ENCODE measurements at regions not wholly inside any gene's neighbourhood (a gene's known extent, or its start where the extent isn't known, plus 50 kb on each side); places are given as distances from the start of the nearest gene placed in this dataset.

DNA sequence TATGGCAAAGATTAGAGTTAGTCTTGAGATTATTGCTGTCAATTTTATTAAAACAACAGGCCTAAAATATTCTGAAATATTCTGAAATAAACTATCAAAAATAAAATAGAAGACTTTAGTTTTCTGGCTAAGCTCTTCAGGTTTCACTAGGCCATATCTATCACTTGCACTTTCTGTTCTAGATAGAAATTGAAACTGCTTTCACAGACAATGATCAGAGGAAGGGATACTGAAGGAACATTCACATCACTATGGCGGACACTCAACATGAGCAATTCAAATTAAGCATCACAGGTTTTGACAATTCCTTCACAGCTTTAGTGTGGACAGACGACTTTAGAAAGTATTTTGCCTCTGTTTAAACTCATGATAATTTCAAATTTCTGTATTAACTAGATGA lies 586.4 kb upstream of the REG3G start:
- no peak for DNase-seq (ENCODE audit: low spot score)

- DNase-seq (ENCODE audit: low spot score) = no peak
Observed at GRCh38 chr2:78455586-78455985, 569.9 kb upstream of the REG3G start.

DNA sequence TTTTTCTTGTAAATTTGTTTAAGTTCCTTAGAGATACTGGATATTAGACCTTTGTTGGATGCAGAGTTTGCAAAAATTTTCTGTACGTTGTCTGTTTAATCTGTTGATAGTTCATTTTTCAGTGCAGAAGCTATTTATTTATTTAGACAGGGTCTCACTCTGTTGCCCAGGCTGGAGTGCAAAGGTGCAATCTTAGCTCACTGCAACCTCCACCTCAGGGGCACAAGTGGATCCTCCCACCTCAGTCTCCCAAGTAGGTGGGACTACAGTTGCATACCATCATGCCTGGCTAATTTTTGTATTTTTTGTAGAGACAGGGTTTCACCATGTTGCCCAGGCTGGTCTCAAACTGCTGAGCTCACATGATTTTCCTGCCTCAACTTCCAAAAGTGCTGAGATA lies 568.2 kb upstream of the REG3G start:
- DNase-seq (ENCODE audit: low spot score) = no peak

DNA sequence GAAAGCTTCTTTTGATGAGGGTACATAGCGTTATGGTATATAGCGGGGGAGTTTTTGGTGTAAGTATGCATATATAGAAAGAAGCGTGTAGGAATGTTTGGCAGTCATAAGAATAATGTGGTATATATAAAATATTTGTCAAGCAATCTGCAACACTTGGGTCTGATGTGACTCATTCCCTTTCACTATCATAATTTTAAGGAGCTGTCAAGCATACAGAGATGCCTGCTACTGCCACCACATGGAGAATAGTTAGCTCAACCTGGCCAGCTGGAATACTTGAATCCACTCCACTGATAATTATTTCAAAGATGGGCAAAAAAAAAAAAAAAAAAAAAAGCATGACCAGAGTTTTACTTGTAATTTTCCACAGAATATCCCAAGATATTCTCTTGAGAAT lies 559.8 kb upstream of the REG3G start:
- no peak for DNase-seq (ENCODE audit: low spot score)

GRCh38 chr2:78476619-78477229 lies 548.8 kb upstream of the REG3G start:
- no peak for DNase-seq (ENCODE audit: low spot score)

DNA sequence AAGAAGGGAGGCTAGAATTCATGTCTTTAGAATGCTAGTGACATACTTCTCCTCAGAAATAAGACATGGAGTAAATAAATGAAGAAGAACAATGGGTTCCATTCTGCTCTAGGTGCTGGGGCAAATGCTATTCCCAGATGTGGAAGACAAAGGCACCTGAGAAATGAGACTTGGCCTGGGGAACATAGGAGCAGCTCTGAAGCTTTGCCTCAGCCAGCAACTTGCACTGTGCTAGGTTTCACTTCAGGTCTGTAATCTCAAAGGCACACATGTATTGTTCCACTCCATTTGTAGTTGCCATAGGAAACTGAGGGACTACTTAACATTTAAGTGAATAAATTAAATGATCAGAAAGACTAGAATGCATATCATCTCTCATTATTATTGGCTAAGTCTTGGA lies 538.9 kb upstream of the REG3G start:
- no peak for DNase-seq (ENCODE audit: low spot score)

- DNase-seq (ENCODE audit: low spot score) = no peak
Observed at GRCh38 chr2:78498125-78498524, 527.4 kb upstream of the REG3G start.

DNA sequence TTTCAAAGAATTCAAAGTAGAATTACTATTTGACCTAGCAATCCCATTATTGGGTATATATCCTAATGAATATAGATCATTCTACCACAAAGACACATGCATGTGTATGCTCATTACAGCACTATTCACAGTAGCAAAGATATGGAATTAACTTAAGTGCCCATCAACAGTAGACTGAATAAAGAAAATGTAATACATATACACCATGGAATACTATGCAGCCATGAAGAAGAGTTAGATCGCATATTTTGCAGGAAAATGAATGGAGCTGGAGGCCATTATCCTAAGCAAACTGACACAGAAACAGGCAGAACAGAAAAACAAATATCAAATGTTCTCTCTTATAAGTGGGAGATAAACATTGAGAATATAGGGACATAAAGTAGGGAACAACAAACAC lies 519.2 kb upstream of the REG3G start:
- no peak for DNase-seq (ENCODE audit: low spot score)

- no peak for DNase-seq (ENCODE audit: low spot score)
Observed at GRCh38 chr2:78521938-78522337, 503.6 kb upstream of the REG3G start.

- no peak for DNase-seq (ENCODE audit: low spot score)
Observed at GRCh38 chr2:78532762-78533379, 492.6 kb upstream of the REG3G start.

- no peak for DNase-seq (ENCODE audit: low spot score)
Observed at GRCh38 chr2:78535395-78535794, 490.1 kb upstream of the REG3G start.

DNA sequence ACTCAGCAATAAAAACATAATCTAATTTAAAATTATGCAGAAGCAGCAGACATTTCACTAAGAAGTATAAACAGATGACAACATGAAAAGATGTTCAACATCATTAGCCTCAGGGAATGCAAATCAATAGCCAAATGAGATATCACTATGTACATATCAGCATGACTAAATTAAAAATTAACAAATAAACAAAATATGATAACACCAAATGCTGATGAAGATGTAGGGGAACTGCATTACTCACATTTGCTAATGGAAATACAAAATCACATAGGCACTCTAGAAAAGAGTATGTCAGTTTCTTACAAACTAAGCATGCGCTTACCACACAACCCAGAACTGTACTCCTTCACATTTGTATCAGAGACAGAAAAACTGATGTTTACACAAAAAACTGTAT lies 487.2 kb upstream of the REG3G start:
- DNase-seq (ENCODE audit: low spot score) = no peak

GRCh38 chr2:78540255-78540654 lies 485.2 kb upstream of the REG3G start:
- no peak for DNase-seq (ENCODE audit: low spot score)

DNA sequence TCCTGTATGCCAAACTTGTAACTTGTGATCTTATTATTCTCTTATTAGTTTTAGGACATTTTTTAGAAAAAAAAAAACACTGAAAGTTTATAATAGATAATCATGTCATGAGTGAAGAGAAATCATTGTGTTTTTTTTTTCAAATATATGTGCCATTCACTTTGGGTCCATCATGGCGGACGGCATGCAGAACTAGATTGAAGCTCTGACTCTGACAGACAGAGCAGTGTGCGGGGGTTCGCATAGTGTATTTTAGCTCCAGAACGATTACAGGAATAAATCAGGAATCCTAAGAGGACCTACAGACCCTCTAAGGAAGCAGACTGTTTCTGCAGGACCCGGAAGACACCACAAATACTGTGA lies 484.4 kb upstream of the REG3G start:
- DNase-seq (ENCODE audit: low spot score) = no peak

- peak; percentile 51 for DNase-seq (ENCODE audit: low spot score)
Observed at GRCh38 chr2:78541451-78542267, 483.8 kb upstream of the REG3G start.

DNA sequence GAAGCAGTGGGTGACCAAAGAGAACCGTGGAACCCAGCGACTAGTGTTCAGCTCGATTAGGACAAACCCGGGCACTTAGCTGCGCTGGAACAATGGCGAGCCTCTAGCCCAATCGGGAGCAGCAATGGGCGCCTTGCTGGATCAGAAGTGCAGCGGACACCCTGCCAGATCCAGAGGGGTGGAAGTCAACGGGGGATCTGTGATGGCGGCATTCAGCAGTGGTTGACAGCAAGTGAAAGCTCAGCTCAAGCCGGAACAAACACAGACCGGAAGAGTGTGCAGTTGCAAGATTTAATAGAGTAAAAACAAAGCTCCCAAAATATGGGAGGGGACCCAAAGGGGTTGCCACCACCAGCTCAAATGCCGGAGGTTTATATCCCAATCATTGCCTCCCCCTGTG lies 478.7 kb upstream of the REG3G start:
- no peak for DNase-seq (ENCODE audit: low spot score)

DNA sequence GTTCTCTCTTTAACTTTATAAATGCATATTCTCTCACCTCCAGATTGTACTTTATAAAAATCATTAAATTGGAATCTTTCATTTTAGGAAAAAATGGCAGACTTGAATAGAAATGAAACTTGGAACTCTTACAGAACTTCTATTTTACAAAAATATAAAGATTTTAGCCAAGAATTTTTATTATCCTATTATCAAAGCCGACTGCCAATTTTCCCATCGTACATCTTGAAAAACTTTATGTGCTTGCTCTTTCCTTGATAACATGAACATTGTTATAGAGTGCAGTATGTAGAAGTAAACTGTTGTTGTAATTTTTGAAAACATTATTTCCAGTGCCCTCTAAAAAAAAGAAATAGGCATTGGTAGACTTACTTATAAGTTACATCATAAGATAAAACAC lies 475.7 kb upstream of the REG3G start:
- no peak for DNase-seq (ENCODE audit: low spot score)

DNA sequence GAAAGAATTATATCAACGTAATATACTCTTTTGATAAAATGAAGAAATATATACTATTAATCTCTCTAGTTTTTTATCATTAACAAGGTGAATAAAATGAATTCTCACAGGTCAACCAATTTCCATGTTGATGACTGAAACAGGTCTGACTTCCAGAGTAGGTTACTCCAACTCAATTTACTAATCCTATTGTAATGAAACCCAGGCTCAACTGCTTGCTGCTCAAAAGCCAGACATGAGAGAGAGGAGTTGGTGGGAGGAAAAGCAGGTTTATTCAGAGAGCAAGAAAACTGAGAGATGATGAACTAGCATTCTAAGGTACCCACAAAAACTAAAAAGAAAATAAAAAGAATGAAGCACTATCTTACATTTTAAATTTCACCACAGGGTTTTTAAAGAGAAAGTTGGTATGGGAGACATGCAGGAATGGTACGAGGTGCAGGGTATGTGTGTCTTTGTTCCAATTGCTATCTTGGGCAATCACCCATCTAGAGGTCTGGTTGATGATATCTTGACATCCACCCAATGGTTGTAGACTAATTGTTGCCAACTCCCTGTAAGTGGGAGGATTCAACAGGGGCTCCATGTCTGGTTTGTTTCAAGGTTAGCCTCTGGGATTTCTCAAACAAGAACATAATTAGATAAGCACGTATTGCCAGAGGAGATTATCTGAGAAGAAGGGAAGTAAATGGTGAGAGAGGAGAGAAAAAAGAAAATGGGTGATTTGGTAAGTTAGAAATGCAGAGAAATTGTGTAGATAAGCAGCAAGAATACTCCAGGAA lies 471.4 kb upstream of the REG3G start:
- no peak for DNase-seq (ENCODE audit: low spot score)

GRCh38 chr2:78561876-78562275 lies 463.6 kb upstream of the REG3G start:
- DNase-seq (ENCODE audit: low spot score) = no peak

DNA sequence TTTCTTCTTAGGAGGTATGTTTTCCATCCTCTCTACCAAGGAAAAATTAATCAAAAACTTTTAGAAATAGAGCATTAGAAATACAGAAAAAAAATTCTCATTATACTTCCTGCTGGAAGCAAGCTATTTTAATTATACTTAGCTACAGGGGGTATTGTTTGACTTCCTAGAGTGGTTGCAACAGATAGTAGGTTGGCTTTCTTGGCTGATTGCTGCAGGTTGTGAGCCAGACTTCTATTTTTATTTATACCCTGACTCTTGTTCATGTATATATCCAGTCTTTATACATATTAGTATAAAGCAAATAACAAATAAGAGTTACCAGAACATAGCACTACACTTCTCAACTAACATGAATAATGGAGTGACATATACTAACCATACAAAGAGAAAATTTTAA lies 460.8 kb upstream of the REG3G start:
- no peak for DNase-seq (ENCODE audit: low spot score)

DNA sequence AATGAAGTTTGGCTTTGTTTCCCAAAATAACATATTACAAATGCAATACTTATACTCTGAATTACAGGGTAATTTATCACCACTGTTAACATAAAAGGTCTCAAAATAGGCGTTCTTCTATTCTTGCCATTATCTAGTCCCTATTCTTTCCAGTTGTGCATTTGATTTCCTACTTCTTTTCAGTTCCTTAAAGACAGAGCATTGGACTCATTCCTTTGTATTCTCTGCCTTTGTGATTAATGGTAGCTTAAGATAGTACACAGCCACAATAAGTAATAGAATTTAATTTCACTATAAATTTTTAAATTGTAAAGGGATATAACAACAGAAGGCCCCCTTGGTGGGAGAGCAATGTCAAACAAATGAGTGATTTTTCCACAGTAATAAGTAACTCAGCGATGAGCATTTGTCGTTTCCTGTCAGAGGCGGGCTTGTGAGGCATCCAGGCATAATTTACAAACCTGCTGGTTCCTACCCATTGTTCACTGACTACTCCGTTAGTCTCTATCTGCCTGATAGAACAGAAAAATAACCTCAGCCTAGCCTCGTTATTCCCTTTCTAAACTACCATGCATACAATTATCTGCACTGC lies 456.6 kb upstream of the REG3G start:
- no peak for DNase-seq (ENCODE audit: low spot score)

DNA sequence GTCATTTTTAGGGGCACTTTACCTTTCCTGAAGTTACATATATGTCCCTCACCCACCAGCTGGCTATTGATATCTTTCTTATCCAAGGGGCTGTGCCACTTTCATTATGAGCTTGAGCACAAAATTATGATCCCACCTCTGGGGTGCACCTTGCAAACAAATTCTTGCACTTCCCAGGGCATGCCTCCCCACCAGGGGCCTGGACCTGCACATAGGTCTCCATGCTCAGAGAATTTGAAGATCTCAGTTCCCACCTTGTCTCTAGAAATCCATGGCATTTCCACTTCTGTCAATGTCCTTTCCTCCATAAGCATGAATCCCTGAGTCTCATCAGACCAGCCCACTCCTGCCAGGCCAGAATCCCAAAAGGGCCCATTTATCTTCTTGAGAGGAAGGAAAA lies 449.1 kb upstream of the REG3G start:
- DNase-seq (ENCODE audit: low spot score) = no peak

Measured in ecto neural progenitor cell (in vitro differentiated cells).